Endothelial cell of umbilical vein (primary cell): ENCODE measurements at regions not wholly inside any gene's neighbourhood (a gene's known extent, or its start where the extent isn't known, plus 50 kb on each side); places are given as distances from the start of the nearest gene placed in this dataset.

Source experiments
- BruUV-seq: library from RNA; stranded (reverse); fragments of 400-500 nt; replicated peaks from 2 replicates; lab custom pipeline; 2021; lab: Mats Ljungman, UMichigan
- CTCF ChIA-PET: fragments of 300-600, 350-600 bp; sonication (Branson Sonifier 250); formaldehyde crosslinking; loops from one replicate; lab custom pipeline; 2021; ENCODE audit warnings: antibody characterized with exemption, inconsistent platforms; lab: Charles Lee
- POLR2A ChIA-PET: fragments of 300-600, 350-600 bp; sonication (Branson Sonifier 250); formaldehyde crosslinking; loops from one replicate; lab custom pipeline; 2021; ENCODE audit warnings: antibody characterized with exemption, inconsistent platforms; lab: Charles Lee
- DNase-seq: peaks from one replicate; pipeline ENCODE4 v3.0.0-alpha.2; 2011; ENCODE audit warnings: low read depth, low spot score
- FAIRE-seq: peaks from 2 replicates; lab custom pipeline; 2011; peaks lifted over from hg19 to GRCh38; lab: Jason Lieb, UNC
- H2AFZ ChIP-seq: 2 replicates; pipeline ENCODE4 v1.6.0; 2012; ENCODE audit warnings: low read depth, low read length, control low read depth, inconsistent platforms
- H3K27ac ChIP-seq: 2 replicates; pipeline ENCODE4 v1.5.1; 2011; ENCODE audit warnings: low read depth, mild to moderate bottlenecking, control low read depth, low read length, moderate library complexity; ENCODE audit not compliant: insufficient read depth
- H3K27me3 ChIP-seq, 2 experiments: 2 replicates each; pipeline versions ENCODE4 v1.6.0 to v1.6.1; 2011; ENCODE audit warnings: low read length in 2 of 2, mixed read lengths in 1 of 2; ENCODE audit not compliant: control insufficient read depth in 2 of 2, insufficient read depth in 2 of 2
- H3K36me3 ChIP-seq, 2 experiments: 2 replicates in 1 of 2; 3 replicates in 1 of 2; pipeline ENCODE4 v1.5.1; 2011; ENCODE audit warnings: low read length in 2 of 2, mild to moderate bottlenecking in 1 of 2, moderate library complexity in 1 of 2; ENCODE audit not compliant: control insufficient read depth in 2 of 2, insufficient read depth in 2 of 2; ENCODE audit errors: extremely low read depth in 1 of 2
- H3K4me1 ChIP-seq: 3 replicates; pipeline ENCODE4 v1.5.1; 2011; ENCODE audit warnings: mild to moderate bottlenecking, low read length; ENCODE audit not compliant: control insufficient read depth, insufficient read depth; ENCODE audit errors: extremely low read depth
- H3K4me2 ChIP-seq: 2 replicates; pipeline ENCODE4 v1.6.1; 2011; ENCODE audit warnings: low read length, control low read depth, mixed read lengths; ENCODE audit not compliant: insufficient read depth
- H3K4me3 ChIP-seq, 3 experiments: fragments of 200-600 bp in 1 of 3; sonication (generic), shearing (Covaris generic) in 1 of 3; replicated peaks in 1 of 3; 2 replicates each; pipeline ENCODE4 v1.5.1; 2011 to 2016; ENCODE audit warnings: control low read depth in 3 of 3, low read length in 3 of 3, mild to moderate bottlenecking in 2 of 3, inconsistent platforms in 1 of 3, low read depth in 1 of 3, moderate library complexity in 1 of 3; ENCODE audit not compliant: insufficient read depth in 1 of 3
- H3K79me2 ChIP-seq: 2 replicates; pipeline ENCODE4 v1.6.0; 2012; ENCODE audit warnings: low read length, inconsistent platforms; ENCODE audit not compliant: control insufficient read depth, insufficient read depth
- H3K9ac ChIP-seq: replicated peaks from 2 replicates; pipeline ENCODE3; 2011; ENCODE audit warnings: low read length, control low read depth; ENCODE audit not compliant: insufficient read depth; ENCODE audit errors: extremely low read depth
- H3K9me1 ChIP-seq: replicated peaks from 3 replicates; pipeline ENCODE4 v1.6.0; 2011; ENCODE audit warnings: mild to moderate bottlenecking, low read length; ENCODE audit not compliant: control insufficient read depth, insufficient read depth; ENCODE audit errors: extremely low read depth
- H3K9me3 ChIP-seq: replicated peaks from 2 replicates; pipeline ENCODE4 v1.5.1; 2012; ENCODE audit warnings: low read length, inconsistent platforms; ENCODE audit not compliant: control insufficient read depth, insufficient read depth
- H4K20me1 ChIP-seq: replicated peaks from 2 replicates; pipeline ENCODE3; 2011; ENCODE audit warnings: mild to moderate bottlenecking, low read length; ENCODE audit not compliant: control insufficient read depth, insufficient read depth; ENCODE audit errors: extremely low read depth
- EZH2 ChIP-seq: IDR thresholded peaks from 2 replicates; pipeline ENCODE4 v1.6.1; 2012; ENCODE audit warnings: borderline replicate concordance, low read depth, mild to moderate bottlenecking, moderate library complexity, low read length, inconsistent platforms; ENCODE audit not compliant: severe bottlenecking
- FOS ChIP-seq: IDR thresholded peaks from 2 replicates; pipeline ENCODE4 v1.6.1; 2011; ENCODE audit warnings: mild to moderate bottlenecking, low read length, moderate library complexity, borderline replicate concordance; ENCODE audit not compliant: insufficient read depth
- JUN ChIP-seq: IDR thresholded peaks from 2 replicates; pipeline ENCODE4 v1.6.1; 2011; ENCODE audit warnings: borderline replicate concordance, low read depth; ENCODE audit not compliant: insufficient read length, insufficient read depth
- MYC ChIP-seq: IDR thresholded peaks from one replicate; pipeline ENCODE4 v1.6.1; 2011; ENCODE audit warnings: mild to moderate bottlenecking, low read depth, low read length
- POLR2A ChIP-seq: IDR thresholded peaks from 2 replicates; pipeline ENCODE4 v1.6.1; 2012; ENCODE audit warnings: low read depth, mild to moderate bottlenecking, control low read depth, low read length
- POLR2AphosphoS5 ChIP-seq: IDR thresholded peaks from 2 replicates; pipeline ENCODE4 v1.6.1; 2012; ENCODE audit warnings: low read depth, mild to moderate bottlenecking, control low read depth, low read length, moderate library complexity; ENCODE audit not compliant: insufficient read depth
- dilution Hi-C: fragments of 300-500 bp; cut with MboI; formaldehyde crosslinking; loops from one replicate; pipeline ENCODE4 v1.15.0; 2019; ENCODE audit warnings: low sequenced_read_pairs; ENCODE audit not compliant: extremely low pct_ligation_motif_present
- intact Hi-C: fragments of 100-400 bp; cut with micrococcal nuclease; formaldehyde crosslinking; loops from one replicate; pipeline ENCODE4 v1.10.0; 2022
- TF ChIP-seq, protein P1 (sequence below), 2 donors: IDR thresholded peaks; 1 replicate in 1 of 2; 2 replicates in 1 of 2; pipeline ENCODE4 v1.5.1; 2011; ENCODE audit warnings: low read length in 2 of 2, mild to moderate bottlenecking in 2 of 2, moderate library complexity in 2 of 2, control low read depth in 1 of 2, inconsistent platforms in 1 of 2, low read depth in 1 of 2; ENCODE audit not compliant: insufficient read depth in 1 of 2; ENCODE audit errors: extremely low read depth in 1 of 2
- TF ChIP-seq, protein P2 (sequence below): IDR thresholded peaks from 2 replicates; pipeline ENCODE4 v1.6.1; 2011; ENCODE audit not compliant: insufficient read depth, insufficient read length

DNA sequence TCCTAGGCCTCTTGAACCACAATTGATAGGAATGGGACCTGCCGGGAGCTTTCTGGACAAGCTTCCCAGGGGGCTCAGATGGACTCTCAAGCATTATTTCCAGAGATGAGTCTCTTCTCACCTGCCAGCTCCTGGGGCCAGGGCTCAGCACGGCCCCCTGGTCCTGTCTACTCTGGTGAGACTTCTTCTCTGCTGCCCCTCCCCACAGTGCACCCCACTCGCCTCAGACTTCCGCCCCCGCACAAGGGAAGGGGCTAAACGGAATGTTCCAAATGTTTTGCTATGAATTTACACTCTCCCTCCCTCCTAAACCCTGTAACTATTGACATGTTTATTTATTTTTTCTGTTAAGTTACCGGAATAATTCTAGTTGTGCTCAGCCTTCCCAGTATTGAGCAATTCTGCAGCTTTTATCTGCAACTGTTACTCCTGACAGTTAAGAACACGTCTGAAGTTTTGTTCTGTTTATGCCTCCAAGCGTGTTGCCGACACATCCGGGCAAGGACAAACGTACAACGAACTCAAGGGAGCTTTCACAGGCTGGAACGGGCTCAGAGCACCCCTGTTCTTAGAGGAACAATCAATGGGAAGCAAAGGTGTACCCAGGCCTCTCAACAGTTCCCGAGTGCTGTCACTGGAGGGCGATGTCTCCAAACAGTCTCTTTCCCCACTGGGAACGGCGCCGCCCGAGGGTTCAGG is 55.2 kb downstream of the FHIP2A start:
- intact Hi-C loops (loop anchor here (1.0 to 2.0 kb wide), 3 partner anchors 62 to 253 kb away; partner anchors contain the start of genes ATRNL1 and TRUB1), dilution Hi-C loops (no loop called here)
- no peaks in the 10 kb centered on the region for H4K20me1 ChIP-seq
- TF ChIP-seq, protein P1, sequence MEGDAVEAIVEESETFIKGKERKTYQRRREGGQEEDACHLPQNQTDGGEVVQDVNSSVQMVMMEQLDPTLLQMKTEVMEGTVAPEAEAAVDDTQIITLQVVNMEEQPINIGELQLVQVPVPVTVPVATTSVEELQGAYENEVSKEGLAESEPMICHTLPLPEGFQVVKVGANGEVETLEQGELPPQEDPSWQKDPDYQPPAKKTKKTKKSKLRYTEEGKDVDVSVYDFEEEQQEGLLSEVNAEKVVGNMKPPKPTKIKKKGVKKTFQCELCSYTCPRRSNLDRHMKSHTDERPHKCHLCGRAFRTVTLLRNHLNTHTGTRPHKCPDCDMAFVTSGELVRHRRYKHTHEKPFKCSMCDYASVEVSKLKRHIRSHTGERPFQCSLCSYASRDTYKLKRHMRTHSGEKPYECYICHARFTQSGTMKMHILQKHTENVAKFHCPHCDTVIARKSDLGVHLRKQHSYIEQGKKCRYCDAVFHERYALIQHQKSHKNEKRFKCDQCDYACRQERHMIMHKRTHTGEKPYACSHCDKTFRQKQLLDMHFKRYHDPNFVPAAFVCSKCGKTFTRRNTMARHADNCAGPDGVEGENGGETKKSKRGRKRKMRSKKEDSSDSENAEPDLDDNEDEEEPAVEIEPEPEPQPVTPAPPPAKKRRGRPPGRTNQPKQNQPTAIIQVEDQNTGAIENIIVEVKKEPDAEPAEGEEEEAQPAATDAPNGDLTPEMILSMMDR (IDR thresholded peaks at IDR 0.05; ENCODE audit: extremely low read depth in 1 of 2, insufficient read depth in 1 of 2, low read depth in 1 of 2, low read length in 2 of 2), result peak; percentile 81 to 89
- no peak for TF ChIP-seq FOS
- TF ChIP-seq EZH2, result no peak
- TF ChIP-seq MYC, result no peak
- TF ChIP-seq POLR2AphosphoS5, result no peak
- TF ChIP-seq JUN, result no peak
- TF ChIP-seq POLR2A, result no peak
- TF ChIP-seq, protein P2, sequence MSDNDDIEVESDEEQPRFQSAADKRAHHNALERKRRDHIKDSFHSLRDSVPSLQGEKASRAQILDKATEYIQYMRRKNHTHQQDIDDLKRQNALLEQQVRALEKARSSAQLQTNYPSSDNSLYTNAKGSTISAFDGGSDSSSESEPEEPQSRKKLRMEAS, result no peak
- no peaks in the 10 kb centered on the region for H3K79me2 ChIP-seq
- DNase-seq, result peak; percentile 58
- no peaks in the 10 kb centered on the region for H3K9me1 ChIP-seq
- H2AFZ ChIP-seq, result no peak overlapping the region
- no peaks in the 10 kb centered on the region for H3K9me3 ChIP-seq
- FAIRE-seq, result peak; percentile 68
- H3K9ac ChIP-seq, result no peak overlapping the region
- no TSS peak for BruUV-seq
- H3K4me2 ChIP-seq, result no peak overlapping the region
- ChIA-PET CTCF (interaction anchor here (0.7 to 5.3 kb wide), 22 partner anchors 10 to 1411 kb away, joined by 3 to 99 read pairs (median 4); partner anchors contain the start of gene TRUB1), POLR2A (no interaction called here)
- no peaks in the 10 kb centered on the region for H3K4me1 ChIP-seq
- H3K27ac ChIP-seq, result no peak overlapping the region
- H3K4me3 ChIP-seq, result no peak overlapping the region
- H3K27me3 ChIP-seq, result no peaks in the 10 kb centered on the region
- no peaks in the 10 kb centered on the region for H3K36me3 ChIP-seq
